GM23338 (cell line): ENCODE measurements at regions not wholly inside any gene's neighbourhood (a gene's known extent, or its start where the extent isn't known, plus 50 kb on each side); places are given as distances from the start of the nearest gene placed in this dataset.

Experiments
- ATAC-seq: fragments of 200-7000 bp; cut with Tn5 transposase; 3 replicates; pipeline ENCODE4 v1.9.1; 2020
- DNase-seq: peaks from one replicate; pipeline ENCODE4 v3.0.0-alpha.2; 2015; ENCODE audit warnings: low spot score
- H2AFZ ChIP-seq: fragments of 200-600 bp; sonication (generic); 2 replicates; pipeline ENCODE4 v1.8.0; 2016; ENCODE audit warnings: antibody characterized with exemption, mild to moderate bottlenecking, moderate library complexity
- H3F3A ChIP-seq: fragments of 200-600 bp; sonication (generic); replicated peaks from 2 replicates; pipeline ENCODE4 v1.8.0; 2017; ENCODE audit warnings: antibody characterized with exemption, mixed run types, low read depth
- H3K27ac ChIP-seq: fragments of 200-600 bp; sonication (generic); 2 replicates; pipeline ENCODE4 v1.6.1; 2016; ENCODE audit warnings: low read depth
- H3K27me3 ChIP-seq: fragments of 200-600 bp; sonication (generic); 2 replicates; pipeline ENCODE4 v1.8.0; 2016; ENCODE audit warnings: mild to moderate bottlenecking, mixed run types, moderate library complexity; ENCODE audit not compliant: insufficient read depth
- H3K36me3 ChIP-seq: fragments of 200-600 bp; sonication (generic); 2 replicates; pipeline ENCODE4 v1.8.0; 2016; ENCODE audit warnings: mild to moderate bottlenecking; ENCODE audit not compliant: insufficient read depth
- H3K4me1 ChIP-seq: fragments of 200-600 bp; sonication (generic); 2 replicates; pipeline ENCODE4 v1.8.0; 2016; ENCODE audit warnings: mild to moderate bottlenecking, moderate library complexity; ENCODE audit not compliant: insufficient read depth
- H3K4me2 ChIP-seq: fragments of 200-600 bp; sonication (generic); 2 replicates; pipeline ENCODE4 v1.7.1; 2017; ENCODE audit warnings: mixed run types
- H3K4me3 ChIP-seq: fragments of 200-600 bp; sonication (generic); 2 replicates; pipeline ENCODE4 v1.6.1; 2016; ENCODE audit warnings: mixed run types
- H3K79me2 ChIP-seq: fragments of 200-600 bp; sonication (generic); replicated peaks from 2 replicates; pipeline ENCODE4 v1.8.0; 2017; ENCODE audit warnings: mild to moderate bottlenecking; ENCODE audit not compliant: insufficient read depth
- H3K9me2 ChIP-seq: fragments of 200-600 bp; sonication (generic); 2 replicates; pipeline ENCODE4 v1.8.0; 2017; ENCODE audit not compliant: insufficient read depth
- H4K20me1 ChIP-seq: fragments of 200-600 bp; sonication (generic); replicated peaks from 2 replicates; pipeline ENCODE4 v1.8.0; 2017; ENCODE audit warnings: mild to moderate bottlenecking; ENCODE audit not compliant: insufficient read depth
- H3K27ac Mint-ChIP-seq: 2 replicates; pipeline ENCODE4 v1.8.0; 2020; ENCODE audit warnings: inconsistent platforms, mild to moderate bottlenecking, moderate library complexity, mixed read lengths
- H3K27me3 Mint-ChIP-seq: 3 replicates; pipeline ENCODE4 v1.8.0; 2022; ENCODE audit warnings: low read depth, mild to moderate bottlenecking, moderate library complexity, mixed read lengths, inconsistent platforms; ENCODE audit not compliant: insufficient read depth, poor library complexity
- H3K36me3 Mint-ChIP-seq: 3 replicates; pipeline ENCODE4 v1.8.0; 2021; ENCODE audit warnings: low read depth, mild to moderate bottlenecking, inconsistent platforms, moderate library complexity, mixed read lengths
- H3K4me1 Mint-ChIP-seq: 3 replicates; pipeline ENCODE4 v1.8.0; 2020; ENCODE audit warnings: mild to moderate bottlenecking, inconsistent platforms, mixed read lengths
- H3K4me3 Mint-ChIP-seq: 3 replicates; pipeline ENCODE4 v1.8.0; 2021; ENCODE audit warnings: moderate library complexity, mild to moderate bottlenecking, inconsistent platforms, mixed read lengths
- H3K9me3 Mint-ChIP-seq: 3 replicates; pipeline ENCODE4 v1.8.0; 2020; ENCODE audit warnings: moderate library complexity, mild to moderate bottlenecking, inconsistent platforms, mixed read lengths
- CREB1 ChIP-seq: fragments of 250-450 bp; sonication (Bioruptor Pico); IDR thresholded peaks from 2 replicates; pipeline ENCODE4 v1.5.0; 2020; ENCODE audit warnings: low read depth, mild to moderate bottlenecking, moderate library complexity
- EZH2 ChIP-seq: fragments of 200-600 bp; sonication (generic); IDR thresholded peaks from one replicate; pipeline ENCODE4 v1.8.0; 2017; ENCODE audit warnings: antibody characterized with exemption, mild to moderate bottlenecking, low read depth; ENCODE audit not compliant: unreplicated experiment
- EZH2phosphoT487 ChIP-seq: fragments of 200-600 bp; sonication (generic); IDR thresholded peaks from one replicate; pipeline ENCODE4 v1.8.1; 2018; ENCODE audit warnings: antibody characterized with exemption; ENCODE audit not compliant: unreplicated experiment
- JUNB ChIP-seq: IDR thresholded peaks from one replicate; pipeline ENCODE4 v1.6.1; 2016; ENCODE audit warnings: antibody characterized with exemption; ENCODE audit not compliant: unreplicated experiment
- NANOG ChIP-seq: IDR thresholded peaks from 2 replicates; pipeline ENCODE4 v1.6.1; 2016; ENCODE audit warnings: antibody characterized with exemption, borderline replicate concordance
- POLR2AphosphoS5 ChIP-seq: IDR thresholded peaks from 2 replicates; pipeline ENCODE4 v1.6.1; 2016; ENCODE audit warnings: antibody characterized with exemption, low read depth
- STAT1 ChIP-seq: IDR thresholded peaks from one replicate; pipeline ENCODE4 v1.6.1; 2016; ENCODE audit warnings: antibody characterized with exemption; ENCODE audit not compliant: unreplicated experiment
- ZNF114 ChIP-seq: fragments of 250-450 bp; sonication (Bioruptor Pico); IDR thresholded peaks from 2 replicates; pipeline ENCODE4 v1.5.0; 2020; ENCODE audit warnings: mild to moderate bottlenecking, moderate library complexity
- ZNF331 ChIP-seq: fragments of 250-450 bp; sonication (Bioruptor Pico); IDR thresholded peaks from 2 replicates; pipeline ENCODE4 v1.5.0; 2020; ENCODE audit warnings: low read depth, mild to moderate bottlenecking, moderate library complexity
- TF ChIP-seq, protein P1 (sequence below), 2 experiments: fragments of 200-600 bp in 1 of 2; sonication (generic) in 1 of 2; conservative IDR thresholded peaks; 2 replicates each; pipeline versions ENCODE4 v1.5.1 to v1.6.1; 2016 to 2017; ENCODE audit warnings: antibody characterized with exemption in 2 of 2, low read depth in 2 of 2, mild to moderate bottlenecking in 2 of 2, moderate library complexity in 1 of 2
- TF ChIP-seq, protein P2 (sequence below): IDR thresholded peaks from one replicate; pipeline ENCODE4 v1.6.1; 2018; ENCODE audit warnings: antibody characterized with exemption; ENCODE audit not compliant: unreplicated experiment
- TF ChIP-seq, protein P3 (sequence below): IDR thresholded peaks from 2 replicates; pipeline ENCODE4 v1.6.1; 2016; ENCODE audit warnings: antibody characterized with exemption

DNA sequence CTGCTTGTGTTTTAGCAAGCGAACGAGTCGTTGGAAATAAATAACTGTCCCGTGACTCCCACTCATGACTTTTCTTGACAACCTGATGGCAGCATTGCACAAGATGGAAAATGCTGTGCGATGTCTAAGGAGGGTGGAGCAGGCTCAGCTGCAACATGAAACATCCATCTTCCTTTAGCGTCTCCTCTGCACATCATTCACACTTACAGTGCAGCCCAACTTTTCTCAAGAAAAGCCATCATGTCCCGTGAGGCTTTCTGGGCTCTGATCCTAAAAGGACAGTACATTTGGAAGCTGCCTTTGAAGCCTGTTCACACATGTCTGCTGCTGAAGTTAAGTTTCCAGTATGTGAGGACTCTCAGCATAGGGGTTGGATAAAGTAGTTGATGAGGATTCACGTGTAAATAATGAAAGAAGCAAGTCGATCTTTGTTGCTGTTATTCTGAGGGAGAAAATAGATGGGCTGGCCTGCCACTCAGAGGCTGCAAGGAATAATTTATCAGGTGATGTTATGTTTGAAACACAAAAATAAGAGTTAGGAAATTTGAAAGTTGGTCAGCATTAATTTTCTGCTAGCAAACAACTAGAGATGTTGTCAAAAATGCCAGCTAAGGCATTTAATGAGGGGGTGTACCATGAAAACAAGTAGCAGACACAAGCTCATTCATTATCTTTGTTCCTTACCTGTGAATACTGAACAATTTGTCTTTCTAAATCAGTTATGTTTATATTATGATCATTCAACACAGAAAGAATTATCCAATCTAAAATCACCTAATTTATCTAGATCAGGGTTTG is 328.7 kb upstream of the ZFP42 start:
- Histone ChIP-seq H3F3A (no peaks in the 10 kb centered on the region), H3K79me2 (no peaks in the 10 kb centered on the region), H3K4me3 (no peak overlapping the region), H3K9me2 (no peaks in the 10 kb centered on the region; the same call in 1 of the 2 replicates), H3K36me3 (no peaks in the 10 kb centered on the region), H3K27me3 (no peaks in the 10 kb centered on the region), H2AFZ (peak overlapping the region; percentile 56; the same call in 1 of the 2 replicates), H3K27ac (no peak overlapping the region), H4K20me1 (no peaks in the 10 kb centered on the region), H3K4me1 (no peaks in the 10 kb centered on the region), H3K4me2 (no peak overlapping the region)
- ATAC-seq (no peak), DNase-seq (no peak)
- no peaks in the 10 kb centered on the region for H3K4me1 Mint-ChIP-seq
- no peak overlapping the region for H3K4me3 Mint-ChIP-seq
- no peak overlapping the region for H3K27ac Mint-ChIP-seq
- H3K9me3 Mint-ChIP-seq: peaks cover 9% of the 10 kb centered on the region
- TF ChIP-seq ZNF114 (CRISPR knock-in tag) (no peak), EZH2phosphoT487 (no peak), NANOG (no peak)
- TF ChIP-seq, protein P1, sequence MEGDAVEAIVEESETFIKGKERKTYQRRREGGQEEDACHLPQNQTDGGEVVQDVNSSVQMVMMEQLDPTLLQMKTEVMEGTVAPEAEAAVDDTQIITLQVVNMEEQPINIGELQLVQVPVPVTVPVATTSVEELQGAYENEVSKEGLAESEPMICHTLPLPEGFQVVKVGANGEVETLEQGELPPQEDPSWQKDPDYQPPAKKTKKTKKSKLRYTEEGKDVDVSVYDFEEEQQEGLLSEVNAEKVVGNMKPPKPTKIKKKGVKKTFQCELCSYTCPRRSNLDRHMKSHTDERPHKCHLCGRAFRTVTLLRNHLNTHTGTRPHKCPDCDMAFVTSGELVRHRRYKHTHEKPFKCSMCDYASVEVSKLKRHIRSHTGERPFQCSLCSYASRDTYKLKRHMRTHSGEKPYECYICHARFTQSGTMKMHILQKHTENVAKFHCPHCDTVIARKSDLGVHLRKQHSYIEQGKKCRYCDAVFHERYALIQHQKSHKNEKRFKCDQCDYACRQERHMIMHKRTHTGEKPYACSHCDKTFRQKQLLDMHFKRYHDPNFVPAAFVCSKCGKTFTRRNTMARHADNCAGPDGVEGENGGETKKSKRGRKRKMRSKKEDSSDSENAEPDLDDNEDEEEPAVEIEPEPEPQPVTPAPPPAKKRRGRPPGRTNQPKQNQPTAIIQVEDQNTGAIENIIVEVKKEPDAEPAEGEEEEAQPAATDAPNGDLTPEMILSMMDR (conservative IDR thresholded peaks at IDR 0.05; ENCODE audit: low read depth in 2 of 2): peak in 1 of 2 experiments; percentile 17; a peak in 1 of 4 replicates
- peaks cover 1% of the 10 kb centered on the region for H3K27me3 Mint-ChIP-seq
- peaks cover 6% of the 10 kb centered on the region; the same call in 1 of the 3 replicates for H3K36me3 Mint-ChIP-seq

DNA sequence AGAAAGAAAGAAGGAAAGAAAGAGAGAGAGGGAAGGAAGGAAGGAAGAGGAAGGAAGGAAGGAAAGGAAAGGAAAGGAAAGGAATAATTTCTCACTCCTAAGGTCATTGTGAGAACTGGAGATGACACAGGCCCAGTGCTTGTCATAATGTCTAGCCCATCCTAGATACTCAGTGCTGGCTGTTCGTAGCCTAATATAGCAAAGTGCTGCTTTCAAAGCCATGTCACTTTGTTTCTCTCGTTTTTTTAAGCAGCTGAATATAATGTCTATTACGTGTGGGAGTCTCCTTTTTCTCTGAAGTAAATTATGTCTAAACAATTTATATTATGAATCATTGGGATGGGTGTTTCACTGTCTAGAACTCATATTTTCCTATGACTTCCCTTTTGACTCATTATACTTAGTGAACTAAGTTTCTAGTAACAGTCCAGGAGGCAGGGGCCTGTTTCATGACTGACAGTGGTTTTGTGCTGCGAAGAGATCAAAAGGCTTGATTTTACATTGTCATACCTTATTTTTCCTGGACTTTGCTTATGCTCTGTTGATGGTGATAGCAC is 327.0 kb upstream of the ZFP42 start:
- H3K4me2 ChIP-seq: no peak overlapping the region
- no peaks in the 10 kb centered on the region for H3K79me2 ChIP-seq
- peaks cover 9% of the 10 kb centered on the region for H3K9me3 Mint-ChIP-seq
- no peaks in the 10 kb centered on the region for H3K4me1 Mint-ChIP-seq
- H3K4me1 ChIP-seq: no peaks in the 10 kb centered on the region
- no peaks in the 10 kb centered on the region for H3K27me3 ChIP-seq
- H3F3A ChIP-seq: no peaks in the 10 kb centered on the region
- no peaks in the 10 kb centered on the region for H4K20me1 ChIP-seq
- H2AFZ ChIP-seq: no peak overlapping the region
- ATAC-seq: no peak
- peaks cover 1% of the 10 kb centered on the region for H3K27me3 Mint-ChIP-seq
- no peak for DNase-seq
- no peaks in the 10 kb centered on the region; the same call in 1 of the 2 replicates for H3K9me2 ChIP-seq
- H3K36me3 ChIP-seq: no peaks in the 10 kb centered on the region
- H3K27ac Mint-ChIP-seq: no peak overlapping the region
- H3K4me3 Mint-ChIP-seq: no peak overlapping the region
- no peak overlapping the region for H3K27ac ChIP-seq
- H3K36me3 Mint-ChIP-seq: peaks cover 6% of the 10 kb centered on the region; the same call in 1 of the 3 replicates
- no peak overlapping the region for H3K4me3 ChIP-seq
- TF ChIP-seq, protein P2, sequence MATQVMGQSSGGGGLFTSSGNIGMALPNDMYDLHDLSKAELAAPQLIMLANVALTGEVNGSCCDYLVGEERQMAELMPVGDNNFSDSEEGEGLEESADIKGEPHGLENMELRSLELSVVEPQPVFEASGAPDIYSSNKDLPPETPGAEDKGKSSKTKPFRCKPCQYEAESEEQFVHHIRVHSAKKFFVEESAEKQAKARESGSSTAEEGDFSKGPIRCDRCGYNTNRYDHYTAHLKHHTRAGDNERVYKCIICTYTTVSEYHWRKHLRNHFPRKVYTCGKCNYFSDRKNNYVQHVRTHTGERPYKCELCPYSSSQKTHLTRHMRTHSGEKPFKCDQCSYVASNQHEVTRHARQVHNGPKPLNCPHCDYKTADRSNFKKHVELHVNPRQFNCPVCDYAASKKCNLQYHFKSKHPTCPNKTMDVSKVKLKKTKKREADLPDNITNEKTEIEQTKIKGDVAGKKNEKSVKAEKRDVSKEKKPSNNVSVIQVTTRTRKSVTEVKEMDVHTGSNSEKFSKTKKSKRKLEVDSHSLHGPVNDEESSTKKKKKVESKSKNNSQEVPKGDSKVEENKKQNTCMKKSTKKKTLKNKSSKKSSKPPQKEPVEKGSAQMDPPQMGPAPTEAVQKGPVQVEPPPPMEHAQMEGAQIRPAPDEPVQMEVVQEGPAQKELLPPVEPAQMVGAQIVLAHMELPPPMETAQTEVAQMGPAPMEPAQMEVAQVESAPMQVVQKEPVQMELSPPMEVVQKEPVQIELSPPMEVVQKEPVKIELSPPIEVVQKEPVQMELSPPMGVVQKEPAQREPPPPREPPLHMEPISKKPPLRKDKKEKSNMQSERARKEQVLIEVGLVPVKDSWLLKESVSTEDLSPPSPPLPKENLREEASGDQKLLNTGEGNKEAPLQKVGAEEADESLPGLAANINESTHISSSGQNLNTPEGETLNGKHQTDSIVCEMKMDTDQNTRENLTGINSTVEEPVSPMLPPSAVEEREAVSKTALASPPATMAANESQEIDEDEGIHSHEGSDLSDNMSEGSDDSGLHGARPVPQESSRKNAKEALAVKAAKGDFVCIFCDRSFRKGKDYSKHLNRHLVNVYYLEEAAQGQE: no peak
- TF ChIP-seq ZNF114 (CRISPR knock-in tag) (no peak), CREB1 (CRISPR knock-in tag) (no peak), ZNF331 (CRISPR knock-in tag) (no peak), JUNB (no peak), NANOG (no peak), EZH2phosphoT487 (no peak), EZH2 (no peak), STAT1 (no peak), POLR2AphosphoS5 (no peak)
- TF ChIP-seq, protein P1 (conservative IDR thresholded peaks at IDR 0.05; ENCODE audit: low read depth in 2 of 2): no peak
- TF ChIP-seq, protein P3, sequence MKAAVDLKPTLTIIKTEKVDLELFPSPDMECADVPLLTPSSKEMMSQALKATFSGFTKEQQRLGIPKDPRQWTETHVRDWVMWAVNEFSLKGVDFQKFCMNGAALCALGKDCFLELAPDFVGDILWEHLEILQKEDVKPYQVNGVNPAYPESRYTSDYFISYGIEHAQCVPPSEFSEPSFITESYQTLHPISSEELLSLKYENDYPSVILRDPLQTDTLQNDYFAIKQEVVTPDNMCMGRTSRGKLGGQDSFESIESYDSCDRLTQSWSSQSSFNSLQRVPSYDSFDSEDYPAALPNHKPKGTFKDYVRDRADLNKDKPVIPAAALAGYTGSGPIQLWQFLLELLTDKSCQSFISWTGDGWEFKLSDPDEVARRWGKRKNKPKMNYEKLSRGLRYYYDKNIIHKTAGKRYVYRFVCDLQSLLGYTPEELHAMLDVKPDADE: no peak
